Mesendoderm (in vitro differentiated cells): ENCODE measurements at regions not wholly inside any gene's neighbourhood (a gene's known extent, or its start where the extent isn't known, plus 50 kb on each side); places are given as distances from the start of the nearest gene placed in this dataset.

Experiments used
- DNase-seq: peaks from one replicate; pipeline ENCODE4 v3.0.0; 2013
- H2AK5ac ChIP-seq: 2 replicates; pipeline ENCODE4 v1.6.1; 2013; ENCODE audit warnings: low read length, inconsistent platforms
- H2BK120ac ChIP-seq: 2 replicates; pipeline ENCODE4 v1.6.1; 2013; ENCODE audit warnings: low read depth, mild to moderate bottlenecking, low read length, moderate library complexity, mixed read lengths
- H2BK15ac ChIP-seq: replicated peaks from 2 replicates; pipeline ENCODE4 v1.6.1; 2013; ENCODE audit warnings: low read depth, mild to moderate bottlenecking, moderate library complexity
- H2BK5ac ChIP-seq: 2 replicates; pipeline ENCODE4 v1.6.1; 2013; ENCODE audit warnings: low read length, inconsistent platforms
- H3K18ac ChIP-seq: 2 replicates; pipeline ENCODE4 v1.6.1; 2013; ENCODE audit warnings: mild to moderate bottlenecking, low read length, mixed read lengths
- H3K23ac ChIP-seq: one replicate; pipeline ENCODE4 v1.6.1; 2013; ENCODE audit warnings: low read length
- H3K27ac ChIP-seq: 2 replicates; pipeline ENCODE4 v1.5.1; 2013; ENCODE audit warnings: low read depth, mild to moderate bottlenecking, inconsistent platforms, low read length, moderate library complexity
- H3K27me3 ChIP-seq: 2 replicates; pipeline ENCODE4 v1.6.1; 2013; ENCODE audit warnings: low read length, control low read depth, mild to moderate bottlenecking, inconsistent platforms; ENCODE audit not compliant: insufficient read depth, poor library complexity
- H3K36me3 ChIP-seq: 2 replicates; pipeline ENCODE4 v1.6.1; 2013; ENCODE audit warnings: low read length, inconsistent platforms; ENCODE audit not compliant: control insufficient read depth, insufficient read depth
- H3K4ac ChIP-seq: one replicate; pipeline ENCODE4 v1.6.1; 2013; ENCODE audit warnings: low read depth, mild to moderate bottlenecking, low read length, moderate library complexity
- H3K4me1 ChIP-seq: 2 replicates; pipeline ENCODE4 v1.6.1; 2013; ENCODE audit warnings: low read depth, low read length, inconsistent platforms; ENCODE audit not compliant: control insufficient read depth
- H3K4me2 ChIP-seq: 2 replicates; pipeline ENCODE4 v1.6.1; 2013; ENCODE audit warnings: low read length
- H3K4me3 ChIP-seq: 2 replicates; pipeline ENCODE4 v1.5.1; 2013; ENCODE audit warnings: mild to moderate bottlenecking, low read length
- H3K56ac ChIP-seq: one replicate; pipeline ENCODE4 v1.6.1; 2013; ENCODE audit warnings: low read length
- H3K79me1 ChIP-seq: 2 replicates; pipeline ENCODE4 v1.6.1; 2013; ENCODE audit warnings: low read length, inconsistent platforms
- H3K79me2 ChIP-seq: 2 replicates; pipeline ENCODE4 v1.6.1; 2013; ENCODE audit warnings: mild to moderate bottlenecking, low read length; ENCODE audit not compliant: control insufficient read depth, insufficient read depth
- H3K9ac ChIP-seq: 2 replicates; pipeline ENCODE4 v1.6.1; 2013; ENCODE audit warnings: low read length, inconsistent platforms
- H4K5ac ChIP-seq: one replicate; pipeline ENCODE4 v1.6.1; 2013; ENCODE audit warnings: low read length
- H4K8ac ChIP-seq: one replicate; pipeline ENCODE4 v1.6.1; 2013; ENCODE audit warnings: low read depth, mild to moderate bottlenecking, control low read depth, low read length, moderate library complexity
- WGBS: extraction: QIAGEN DNeasy Blood & Tissue Kit; methylation state at CpG from one replicate; pipeline ENCODE4 v1.1.7; 2013; ENCODE audit warnings: low lambda C conversion rate, missing lambda C conversion rate; ENCODE audit not compliant: insufficient coverage; ENCODE audit errors: extremely low coverage; 5-methylcytosine and 5-hydroxymethylcytosine counted together

DNA sequence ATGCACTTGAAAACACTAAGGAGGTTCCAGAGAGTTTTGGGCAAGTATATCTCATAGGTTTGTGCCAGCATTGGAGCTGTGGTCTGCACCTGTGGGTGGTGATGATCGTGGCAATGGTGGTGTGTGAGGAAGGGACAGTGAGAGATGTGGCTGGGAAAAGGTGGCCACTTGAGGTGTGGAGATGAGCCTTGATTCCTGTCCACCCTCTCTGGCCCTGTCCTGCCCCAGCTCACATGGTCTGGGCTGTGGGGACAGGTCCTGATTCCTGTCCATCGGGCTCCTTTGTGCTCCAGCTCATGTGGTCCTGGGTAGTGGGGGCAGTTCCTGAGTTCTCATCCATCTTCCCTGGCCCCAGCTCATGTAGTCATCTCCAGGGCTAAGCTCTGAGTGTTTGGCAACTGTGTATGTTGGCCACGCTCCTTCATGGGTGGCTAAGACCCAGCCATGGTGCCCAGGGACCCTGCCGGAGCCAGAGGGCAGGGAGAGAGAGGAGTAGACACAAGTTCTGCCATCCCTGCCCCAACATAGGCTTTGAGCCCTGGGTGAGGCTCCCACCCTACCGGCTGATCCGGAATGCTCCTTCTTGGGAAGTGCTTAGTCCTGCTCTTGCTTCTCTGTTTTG, 294.4 kb upstream of the HDAC4 start:
- H3K4me3 ChIP-seq, result no peak overlapping the region
- H4K8ac ChIP-seq, result no peak overlapping the region
- H3K79me1 ChIP-seq, result no peaks in the 10 kb centered on the region
- no peak overlapping the region for H3K18ac ChIP-seq
- no peak overlapping the region for H2AK5ac ChIP-seq
- no peak overlapping the region for H2BK120ac ChIP-seq
- no peaks in the 10 kb centered on the region for H3K79me2 ChIP-seq
- H3K27me3 ChIP-seq, result no peaks in the 10 kb centered on the region
- H3K27ac ChIP-seq, result no peak overlapping the region
- no CpG with 5 or more reads among the region's 6 CpGs for WGBS
- no peak overlapping the region for H3K4me2 ChIP-seq
- no peak for DNase-seq
- H3K56ac ChIP-seq, result no peak overlapping the region
- H3K23ac ChIP-seq, result no peak overlapping the region
- no peaks in the 10 kb centered on the region for H3K4me1 ChIP-seq
- no peak overlapping the region for H2BK15ac ChIP-seq
- H2BK5ac ChIP-seq, result no peak overlapping the region
- H3K36me3 ChIP-seq, result no peaks in the 10 kb centered on the region
- no peak overlapping the region for H3K9ac ChIP-seq
- H3K4ac ChIP-seq, result no peak overlapping the region
- H4K5ac ChIP-seq, result no peak overlapping the region

DNA sequence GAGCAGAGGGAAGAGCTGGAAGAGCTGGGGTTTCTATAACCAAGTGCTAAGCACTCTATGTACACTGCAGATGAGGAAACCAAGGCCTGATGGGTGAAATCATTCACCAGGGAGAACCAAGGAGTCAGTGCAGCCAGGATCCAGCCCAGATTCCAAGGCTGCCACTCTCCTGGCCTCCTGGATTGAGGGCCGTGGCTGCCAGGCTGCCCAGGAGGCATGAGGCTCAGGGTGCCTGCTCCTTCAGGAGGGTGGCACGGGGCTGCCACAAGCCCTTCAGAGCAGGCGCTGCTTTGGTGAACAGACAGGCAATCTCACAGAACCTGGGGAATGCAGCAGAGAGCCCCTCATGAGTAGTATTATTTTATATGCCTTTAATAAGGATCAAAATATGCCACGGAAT, 293.7 kb upstream of the HDAC4 start:
- Histone ChIP-seq H3K79me1 (no peaks in the 10 kb centered on the region), H3K56ac (no peak overlapping the region), H3K4me1 (no peaks in the 10 kb centered on the region), H3K79me2 (no peaks in the 10 kb centered on the region), H3K4me2 (no peak overlapping the region), H3K36me3 (no peaks in the 10 kb centered on the region), H3K18ac (no peak overlapping the region), H3K4ac (no peak overlapping the region), H2AK5ac (no peak overlapping the region), H2BK15ac (no peak overlapping the region), H3K27ac (no peak overlapping the region), H3K4me3 (no peak overlapping the region), H4K8ac (no peak overlapping the region), H2BK5ac (no peak overlapping the region), H3K23ac (no peak overlapping the region), H3K9ac (no peak overlapping the region), H3K27me3 (no peaks in the 10 kb centered on the region), H2BK120ac (no peak overlapping the region), H4K5ac (no peak overlapping the region)
- no CpG with 5 or more reads among the region's 4 CpGs for WGBS
- no peak for DNase-seq

DNA sequence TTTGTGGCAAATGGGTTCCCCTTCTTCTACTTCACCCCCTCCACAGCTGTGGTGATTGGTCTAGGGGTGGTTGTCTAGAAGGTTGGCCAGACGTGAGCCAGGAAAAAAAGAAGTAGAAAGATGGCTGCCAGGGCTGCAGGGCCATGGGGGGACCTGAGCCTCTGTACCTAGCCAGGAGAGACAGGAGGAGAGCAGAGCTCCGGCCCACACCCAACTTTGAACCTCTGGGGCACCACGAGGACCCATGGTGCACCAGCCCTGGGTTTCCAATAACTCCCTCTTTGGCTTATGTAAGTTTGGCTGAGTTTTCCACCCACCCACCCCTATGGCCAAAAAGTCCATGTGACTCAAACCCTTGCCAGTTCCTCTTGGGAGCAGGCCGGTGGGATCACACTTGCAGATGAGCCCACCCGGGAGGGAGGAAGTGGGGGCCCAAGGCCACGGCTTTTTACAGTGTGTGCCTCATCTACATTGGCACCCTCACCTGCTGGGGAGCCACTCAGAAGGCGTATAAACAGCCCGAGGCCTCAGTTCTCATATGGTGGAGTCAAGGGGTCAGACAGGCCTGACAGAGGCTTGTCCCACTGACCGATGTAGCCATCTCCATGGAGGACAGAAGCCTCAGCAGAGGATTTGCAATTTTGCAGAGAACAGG, 293.1 kb upstream of the HDAC4 start:
- no peak overlapping the region for H2BK120ac ChIP-seq
- no peak overlapping the region for H4K8ac ChIP-seq
- H3K56ac ChIP-seq, result no peak overlapping the region
- WGBS, result no CpG with 5 or more reads among the region's 9 CpGs
- H3K4me3 ChIP-seq, result no peak overlapping the region
- no peak overlapping the region for H3K4ac ChIP-seq
- no peaks in the 10 kb centered on the region for H3K4me1 ChIP-seq
- H3K18ac ChIP-seq, result no peak overlapping the region
- H4K5ac ChIP-seq, result no peak overlapping the region
- no peak overlapping the region for H3K27ac ChIP-seq
- no peak overlapping the region for H2BK15ac ChIP-seq
- no peak overlapping the region for H3K23ac ChIP-seq
- DNase-seq, result no peak
- no peaks in the 10 kb centered on the region for H3K27me3 ChIP-seq
- H3K79me1 ChIP-seq, result no peaks in the 10 kb centered on the region
- no peak overlapping the region for H2BK5ac ChIP-seq
- no peak overlapping the region for H3K9ac ChIP-seq
- H3K36me3 ChIP-seq, result no peaks in the 10 kb centered on the region
- no peaks in the 10 kb centered on the region for H3K79me2 ChIP-seq
- no peak overlapping the region for H2AK5ac ChIP-seq
- no peak overlapping the region for H3K4me2 ChIP-seq

DNA sequence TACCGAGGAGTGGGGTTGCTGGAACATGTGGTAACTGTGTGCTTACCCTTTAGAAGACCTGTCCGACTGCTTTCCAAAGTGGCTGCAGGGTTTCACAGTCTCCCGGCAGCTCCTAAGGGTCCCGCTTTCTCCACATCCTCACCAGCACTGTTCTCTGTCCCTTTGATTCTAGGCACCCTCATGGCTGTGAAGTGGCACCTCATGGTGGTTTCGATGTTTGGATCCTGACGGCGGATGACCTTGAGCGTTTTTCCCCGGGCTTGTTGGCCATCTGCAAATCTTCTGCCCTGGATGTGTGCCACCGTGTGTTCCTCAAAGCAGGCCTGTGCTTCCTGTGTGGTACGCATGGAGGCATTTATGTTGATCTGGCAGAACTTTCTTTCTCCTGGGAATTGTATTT, 292.5 kb upstream of the HDAC4 start:
- no peak overlapping the region for H3K9ac ChIP-seq
- H3K23ac ChIP-seq, result no peak overlapping the region
- H3K79me2 ChIP-seq, result no peaks in the 10 kb centered on the region
- H3K4me2 ChIP-seq, result no peak overlapping the region
- no peaks in the 10 kb centered on the region for H3K4me1 ChIP-seq
- no peak for DNase-seq
- H3K4me3 ChIP-seq, result no peak overlapping the region
- H2BK5ac ChIP-seq, result no peak overlapping the region
- no peak overlapping the region for H3K27ac ChIP-seq
- H3K27me3 ChIP-seq, result no peaks in the 10 kb centered on the region
- no peak overlapping the region for H4K5ac ChIP-seq
- WGBS, result no CpG with 5 or more reads among the region's 11 CpGs
- no peaks in the 10 kb centered on the region for H3K79me1 ChIP-seq
- H2BK120ac ChIP-seq, result no peak overlapping the region
- no peak overlapping the region for H2AK5ac ChIP-seq
- no peak overlapping the region for H3K56ac ChIP-seq
- H2BK15ac ChIP-seq, result no peak overlapping the region
- no peak overlapping the region for H3K18ac ChIP-seq
- no peak overlapping the region for H3K4ac ChIP-seq
- H3K36me3 ChIP-seq, result no peaks in the 10 kb centered on the region
- H4K8ac ChIP-seq, result no peak overlapping the region

DNA sequence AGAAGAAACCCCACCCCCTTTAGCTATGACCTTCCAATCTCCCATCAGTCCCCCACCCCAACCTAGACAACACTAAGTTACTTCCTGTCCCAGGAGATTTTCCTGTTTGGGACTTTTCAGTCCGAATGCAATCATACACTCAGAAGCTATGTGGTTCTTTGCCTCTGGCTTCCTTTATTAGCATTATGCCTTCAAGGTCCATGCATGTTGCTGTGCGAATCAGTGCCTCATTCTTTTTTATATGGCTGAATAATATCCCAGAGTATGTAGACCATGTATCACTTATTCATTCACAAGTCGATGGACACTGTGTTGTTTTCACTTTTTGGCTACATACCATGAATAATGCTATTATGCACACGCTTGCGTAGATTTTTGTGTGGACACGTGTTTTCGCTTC, 292.1 kb upstream of the HDAC4 start:
- Histone ChIP-seq H3K27me3 (no peaks in the 10 kb centered on the region), H3K9ac (no peak overlapping the region), H3K27ac (no peak overlapping the region), H2BK120ac (no peak overlapping the region), H3K4me1 (no peaks in the 10 kb centered on the region), H4K5ac (no peak overlapping the region), H3K79me2 (no peaks in the 10 kb centered on the region), H3K4me2 (no peak overlapping the region), H2BK15ac (no peak overlapping the region), H2BK5ac (no peak overlapping the region), H3K4ac (no peak overlapping the region), H4K8ac (no peak overlapping the region), H3K79me1 (no peaks in the 10 kb centered on the region), H3K23ac (no peak overlapping the region), H3K36me3 (no peaks in the 10 kb centered on the region), H3K4me3 (no peak overlapping the region), H3K18ac (no peak overlapping the region), H2AK5ac (no peak overlapping the region), H3K56ac (no peak overlapping the region)
- no peak for DNase-seq
- WGBS, result no CpG with 5 or more reads among the region's 7 CpGs

DNA sequence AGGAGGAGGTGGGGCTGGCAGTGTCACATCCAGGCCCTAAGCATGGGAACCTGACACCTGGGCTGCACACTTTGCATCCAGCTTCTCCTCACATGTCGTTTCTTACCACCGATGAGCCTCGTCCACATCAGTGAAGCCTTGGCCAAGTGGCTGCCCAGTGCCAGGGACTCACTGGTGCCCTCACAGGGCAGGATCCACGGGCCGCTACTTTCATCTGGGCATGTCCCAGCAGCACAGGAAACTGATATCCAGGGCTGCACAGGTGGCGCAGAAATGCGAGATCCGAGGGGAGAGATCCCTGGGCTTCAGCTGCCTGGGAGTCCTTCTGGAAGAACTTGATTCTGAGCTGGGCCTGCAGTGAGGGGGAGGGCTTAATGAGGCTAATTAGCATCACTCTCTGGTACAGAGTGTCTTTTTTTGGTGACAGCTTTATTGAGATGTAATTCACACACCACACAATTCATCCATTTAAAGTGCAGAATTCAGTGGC, 291.6 kb upstream of the HDAC4 start:
- Histone ChIP-seq H2BK15ac (no peak overlapping the region), H4K8ac (no peak overlapping the region), H3K4me3 (no peak overlapping the region), H3K27me3 (no peaks in the 10 kb centered on the region), H2AK5ac (no peak overlapping the region), H3K4me2 (no peak overlapping the region), H3K9ac (no peak overlapping the region), H3K4ac (no peak overlapping the region), H3K18ac (no peak overlapping the region), H2BK5ac (no peak overlapping the region), H3K79me1 (no peaks in the 10 kb centered on the region), H3K79me2 (no peaks in the 10 kb centered on the region), H3K56ac (no peak overlapping the region), H3K23ac (no peak overlapping the region), H2BK120ac (no peak overlapping the region), H4K5ac (no peak overlapping the region), H3K36me3 (no peaks in the 10 kb centered on the region), H3K4me1 (no peaks in the 10 kb centered on the region), H3K27ac (no peak overlapping the region)
- no peak for DNase-seq
- no CpG with 5 or more reads among the region's 8 CpGs for WGBS
